ENCODE measurements at regions not wholly inside any gene's neighbourhood (a gene's known extent, or its start where the extent isn't known, plus 50 kb on each side); places are given as distances from the start of the nearest gene placed in this dataset.

DNA sequence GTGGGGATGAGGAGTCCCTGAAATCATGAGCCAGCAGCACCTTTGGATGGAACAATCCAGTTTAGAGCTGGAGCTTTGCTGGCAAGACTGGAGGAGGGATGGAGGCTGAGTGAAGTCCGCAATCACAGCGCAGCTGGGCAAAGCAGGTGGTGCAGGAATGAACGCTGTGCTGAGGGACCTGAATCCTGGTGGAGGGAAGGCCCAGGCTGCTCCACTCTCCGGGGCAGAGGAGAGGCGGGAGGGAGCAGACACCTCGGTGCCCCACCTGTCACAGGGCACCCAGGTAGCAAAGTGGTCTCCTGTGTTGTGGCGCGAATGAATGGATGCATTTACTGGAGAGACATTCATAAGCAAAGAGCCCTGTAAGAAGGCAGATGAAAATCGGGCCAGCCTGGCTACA, 124.8 kb upstream of the ANO1 start:
- DNase-seq: no peak

DNA sequence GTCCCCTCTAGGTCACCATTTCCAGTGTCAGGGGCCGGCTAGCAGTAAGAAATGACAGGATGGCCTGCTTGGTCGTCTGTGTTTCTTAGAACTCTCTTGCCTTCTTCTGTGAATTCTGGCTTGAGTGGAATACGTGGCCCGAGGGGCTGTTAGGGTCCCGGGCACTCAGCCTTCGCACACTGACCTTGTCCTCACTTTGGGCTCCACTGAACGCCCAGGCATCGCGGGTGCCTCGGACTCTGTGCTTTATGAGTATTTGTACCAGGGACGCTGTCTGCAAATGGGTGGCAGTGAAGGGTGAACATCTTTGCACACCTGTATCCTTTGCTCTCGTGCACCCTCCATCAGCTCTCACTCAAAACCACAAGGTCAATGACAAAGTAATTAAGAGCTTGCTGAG, 123.4 kb upstream of the ANO1 start:
- no peak for DNase-seq

DNA sequence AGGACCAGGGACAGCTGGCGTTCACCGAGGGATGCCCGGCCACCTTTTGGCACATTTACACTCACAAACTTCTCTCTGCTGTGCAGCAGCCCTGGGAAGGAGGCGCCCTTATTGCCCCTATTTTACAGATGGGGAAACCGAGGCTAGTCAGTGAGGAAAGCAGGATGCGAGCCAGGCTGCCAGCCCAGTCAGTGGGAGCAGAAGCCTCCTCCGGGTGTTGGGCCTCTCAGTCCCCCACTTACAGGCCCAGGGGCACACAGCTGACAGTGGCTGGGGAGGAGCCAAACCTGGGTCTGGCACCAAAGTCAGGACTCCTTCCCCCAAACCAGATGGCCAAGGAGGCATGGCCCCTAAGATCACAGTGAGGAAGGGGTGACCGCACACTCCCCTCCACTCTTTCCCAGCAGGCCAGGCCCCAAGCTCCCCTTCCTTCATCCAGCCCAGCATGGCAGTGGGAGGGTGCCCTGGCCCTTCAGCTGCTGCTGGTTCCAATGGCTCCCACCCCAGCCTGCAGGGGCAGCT, 121.4 kb upstream of the ANO1 start:
- no peak for DNase-seq

DNA sequence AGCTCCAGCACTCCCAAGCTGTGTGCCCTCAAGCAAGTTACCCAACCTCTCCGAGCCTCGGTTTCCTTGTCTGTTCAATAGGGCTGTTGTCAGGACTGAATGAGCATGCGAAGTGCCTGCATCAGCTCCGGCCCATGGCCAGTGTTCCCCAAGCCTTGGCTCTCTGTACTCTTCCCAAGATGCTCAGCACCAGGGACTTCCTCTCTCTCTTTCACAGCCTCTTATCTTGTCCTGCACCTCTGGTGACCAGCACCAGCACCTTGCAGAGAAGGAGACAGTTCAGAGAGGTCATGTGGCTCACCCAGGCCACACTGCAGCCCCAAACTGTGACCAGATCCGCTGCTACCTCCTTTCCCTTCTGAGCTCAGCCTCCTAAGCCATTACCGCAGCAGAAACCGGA, 120.3 kb upstream of the ANO1 start:
- no peak for DNase-seq

DNA sequence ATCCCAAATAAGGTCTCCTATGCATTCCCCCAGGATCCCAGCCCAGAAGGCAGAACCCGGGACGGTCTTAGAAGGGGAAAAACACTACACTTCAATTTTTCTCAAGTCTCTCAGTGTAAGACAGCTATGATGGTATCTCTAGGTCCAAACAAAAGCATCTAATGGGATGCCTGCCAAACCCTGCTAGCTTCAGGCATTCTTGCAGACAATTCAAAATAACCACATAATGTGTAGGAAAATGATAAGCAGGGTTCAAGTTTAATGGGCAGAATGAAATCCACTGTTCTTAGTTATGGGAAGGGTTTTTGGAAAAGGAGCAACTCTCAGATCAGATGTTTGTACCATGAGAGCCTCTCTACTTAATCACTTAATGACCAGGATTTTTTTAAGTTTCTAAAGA, 119.8 kb upstream of the ANO1 start:
- no peak for DNase-seq

DNA sequence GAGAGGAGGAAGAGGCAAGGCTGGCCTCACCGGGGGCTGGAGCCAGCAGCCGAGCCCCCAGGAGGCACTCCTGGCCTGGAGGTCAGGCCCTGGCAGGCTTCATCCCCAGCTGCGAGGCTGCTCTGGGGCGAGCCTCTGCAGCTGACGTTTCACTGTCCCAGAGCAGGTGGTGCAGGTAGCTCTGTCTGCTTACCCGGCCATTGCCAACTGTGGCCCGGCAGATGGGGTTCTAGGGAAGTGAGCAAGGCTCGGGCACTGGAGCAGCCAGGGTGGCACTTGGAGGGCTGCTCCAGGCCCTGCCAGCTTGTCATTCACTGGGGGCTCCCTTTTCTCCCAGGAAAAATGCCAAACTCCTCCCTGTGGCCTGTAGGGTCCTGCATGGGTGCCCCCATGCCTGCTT, 118.7 kb upstream of the ANO1 start:
- DNase-seq: no peak

DNA sequence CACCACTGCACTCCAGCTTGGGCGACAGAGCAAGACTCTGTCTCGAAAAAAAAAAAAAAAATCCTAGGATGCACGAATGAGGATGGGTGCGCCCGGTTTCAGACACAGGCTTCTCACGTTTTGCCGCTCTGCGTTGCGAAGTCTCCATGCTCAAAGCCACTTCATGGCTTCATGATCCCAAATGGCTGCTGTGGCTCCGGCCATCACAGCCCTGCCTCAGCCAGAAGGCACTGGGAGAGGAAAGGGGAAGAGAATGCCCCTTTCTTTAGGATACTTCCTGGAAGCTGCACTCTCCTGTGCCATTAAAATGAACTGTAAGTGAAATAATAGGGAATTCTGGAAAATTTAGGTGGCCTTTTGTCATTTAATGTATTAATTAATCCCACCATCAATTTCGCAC, 116.4 kb upstream of the ANO1 start:
- DNase-seq: no peak

DNA sequence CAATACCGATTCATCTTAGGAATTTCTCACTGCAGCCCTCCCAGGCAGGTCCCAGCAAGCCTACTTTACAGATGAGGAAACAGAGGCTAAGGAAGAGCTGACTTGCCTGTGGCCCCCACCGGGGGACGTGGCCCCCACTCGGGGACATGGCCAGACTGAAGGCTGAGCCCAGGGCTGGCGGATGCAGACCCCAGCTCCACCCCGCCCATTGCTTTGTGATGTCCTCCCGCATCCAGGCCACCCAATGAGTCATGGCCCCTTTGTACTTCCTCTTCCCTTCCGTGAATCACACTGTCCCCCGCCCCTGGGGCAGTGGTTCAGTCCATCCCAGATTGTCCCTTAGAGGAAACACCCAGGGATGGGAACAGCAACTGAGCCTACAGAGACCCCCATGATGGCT, 116.0 kb upstream of the ANO1 start:
- DNase-seq: no peak

DNA sequence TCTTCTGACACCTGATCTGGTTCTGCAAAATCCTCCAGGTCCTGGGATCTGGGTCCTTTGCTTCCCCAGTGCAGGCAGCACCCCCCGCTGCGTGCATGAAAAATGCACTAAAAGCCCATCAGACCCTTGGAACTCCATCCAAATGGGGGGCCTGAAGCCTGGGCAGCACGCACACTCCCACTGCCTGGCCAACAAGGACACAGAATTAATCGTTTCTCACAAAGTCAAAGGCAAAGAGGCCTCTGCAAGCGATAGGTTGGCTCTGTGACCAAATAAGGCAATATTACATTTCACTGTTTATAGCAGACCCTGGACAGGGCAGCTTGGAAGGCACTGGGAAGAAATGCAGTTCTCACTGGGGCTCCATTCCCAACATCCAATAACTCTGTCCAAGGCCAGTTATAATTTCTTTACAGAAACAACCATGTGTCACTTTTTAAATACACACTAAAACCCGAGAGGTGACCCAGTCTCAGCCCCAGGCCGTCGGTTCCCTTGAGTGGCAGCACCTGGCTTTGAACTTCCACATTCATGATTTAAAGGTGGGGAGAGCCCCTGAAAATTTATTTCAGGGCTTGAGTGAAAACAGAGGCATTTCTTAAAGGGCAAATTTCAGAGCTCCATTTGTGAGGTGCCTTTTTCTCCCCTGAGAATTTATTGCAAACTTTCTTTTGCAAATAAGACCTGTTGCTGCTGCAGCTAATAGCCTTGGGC, 114.4 kb upstream of the ANO1 start:
- no peak for DNase-seq

DNA sequence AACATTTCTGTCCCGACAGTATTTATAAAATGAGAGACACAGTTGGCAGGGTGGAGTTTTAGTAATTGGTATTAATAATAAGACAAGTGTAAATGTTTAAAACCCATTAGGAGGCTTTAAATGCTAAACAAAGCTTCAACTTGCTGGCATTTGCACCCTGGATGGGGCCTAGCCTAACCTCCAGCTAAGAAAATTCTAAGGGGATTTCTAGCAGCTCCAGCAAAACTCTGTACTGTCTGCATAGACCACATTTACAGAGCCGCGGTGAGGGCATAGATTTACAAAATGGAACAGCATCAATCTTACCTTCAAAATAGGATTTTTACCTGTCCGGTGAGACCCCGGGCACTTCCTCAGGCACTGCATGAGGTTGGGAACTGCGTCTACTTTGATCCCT, 113.9 kb upstream of the ANO1 start:
- no peak for DNase-seq

DNA sequence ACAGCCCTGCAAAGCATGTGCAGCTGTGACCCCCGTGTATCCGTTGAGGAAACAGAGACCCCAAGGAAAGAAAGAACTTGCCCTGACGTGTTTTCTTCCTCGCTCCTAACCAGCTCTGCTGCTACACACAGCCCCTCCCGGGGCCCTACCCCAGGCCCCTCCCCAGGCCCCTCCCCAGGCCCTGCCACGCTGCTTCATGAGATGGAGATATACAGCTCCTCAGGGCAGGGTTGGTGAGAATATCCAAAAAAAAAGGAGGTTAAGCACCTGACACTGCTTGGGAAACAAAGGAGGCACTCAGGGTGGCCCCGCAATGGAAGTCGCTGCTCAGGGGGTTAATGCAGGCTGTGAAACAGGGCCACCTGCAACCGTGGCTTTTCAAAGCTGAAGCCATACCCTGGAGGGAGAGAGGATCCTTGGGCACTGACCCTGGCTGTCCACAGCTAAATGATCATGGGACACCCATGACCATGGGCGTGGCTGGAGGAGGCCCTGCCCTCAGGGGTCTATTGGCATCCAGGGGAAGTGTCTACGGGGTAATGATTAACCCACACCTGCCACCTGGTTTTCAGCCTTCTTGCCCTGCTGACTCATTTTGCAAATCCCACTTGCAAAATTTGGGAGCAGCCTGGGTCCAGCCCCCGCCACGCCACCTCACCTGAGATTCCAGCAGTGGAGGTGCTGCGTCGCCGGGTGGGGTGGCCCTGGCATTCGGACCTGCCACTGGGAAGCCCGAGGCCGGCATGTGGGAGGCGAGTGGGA, 112.1 kb upstream of the ANO1 start:
- no peak for DNase-seq

DNA sequence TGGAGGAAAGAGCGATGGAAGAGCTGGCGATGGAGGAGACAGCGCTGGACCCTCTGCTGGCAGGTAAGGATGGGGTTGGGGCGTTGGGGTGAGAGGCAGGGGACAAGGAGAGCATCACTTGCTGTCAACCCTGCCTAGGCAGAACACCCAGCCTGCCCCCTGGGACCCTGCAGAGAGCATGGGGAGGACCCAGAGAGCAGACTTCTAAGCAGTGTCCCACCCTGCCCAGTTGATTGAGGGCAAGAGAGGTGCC, 111.6 kb upstream of the ANO1 start:
- no peak for DNase-seq

DNA sequence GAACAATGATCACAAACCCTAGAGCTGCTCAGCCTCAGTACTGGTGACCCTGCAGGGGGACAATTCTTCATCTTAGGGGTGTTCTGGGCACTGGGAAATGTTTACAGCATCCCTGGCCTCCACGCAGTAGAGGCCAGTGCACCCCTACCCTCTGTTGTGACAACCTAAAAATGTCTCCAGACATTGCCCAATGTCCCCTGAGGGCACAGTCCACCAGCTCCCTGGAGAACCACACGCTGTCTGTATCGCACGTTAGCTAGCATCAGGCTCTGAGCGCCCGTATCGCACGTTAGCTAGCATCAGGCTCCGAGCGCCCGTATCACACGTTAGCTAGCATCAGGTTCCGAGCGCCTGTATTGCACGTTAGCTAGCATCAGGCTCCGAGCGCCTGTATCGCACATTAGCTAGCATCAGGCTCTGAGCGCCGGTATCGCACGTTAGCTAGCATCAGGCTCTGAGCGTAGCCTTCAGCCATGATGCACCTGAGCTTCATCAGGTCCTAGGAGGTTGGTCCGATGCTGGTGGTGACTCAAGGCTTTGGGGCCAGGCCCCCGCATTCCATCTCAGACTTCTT, 111.1 kb upstream of the ANO1 start:
- no peak for DNase-seq

DNA sequence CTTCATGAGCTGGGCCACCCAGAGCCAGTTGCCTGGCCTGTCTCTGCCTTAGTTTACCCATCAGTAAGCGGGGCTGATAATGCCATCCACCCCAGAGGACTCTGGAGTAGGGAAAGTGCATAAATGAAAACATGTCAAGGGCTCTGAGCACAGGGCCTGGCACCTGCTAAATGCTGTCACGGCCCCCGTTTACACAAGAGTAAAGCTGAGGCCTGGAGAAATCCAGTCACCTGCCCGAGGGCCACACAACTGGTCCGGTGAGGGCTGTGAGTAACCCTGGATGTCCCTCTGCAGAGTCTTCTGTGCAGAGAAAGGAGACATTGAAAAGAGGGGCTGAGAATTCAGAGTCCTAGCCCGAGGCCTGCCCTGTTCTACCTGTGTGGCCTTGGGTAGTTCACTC, 110.6 kb upstream of the ANO1 start:
- no peak for DNase-seq

DNA sequence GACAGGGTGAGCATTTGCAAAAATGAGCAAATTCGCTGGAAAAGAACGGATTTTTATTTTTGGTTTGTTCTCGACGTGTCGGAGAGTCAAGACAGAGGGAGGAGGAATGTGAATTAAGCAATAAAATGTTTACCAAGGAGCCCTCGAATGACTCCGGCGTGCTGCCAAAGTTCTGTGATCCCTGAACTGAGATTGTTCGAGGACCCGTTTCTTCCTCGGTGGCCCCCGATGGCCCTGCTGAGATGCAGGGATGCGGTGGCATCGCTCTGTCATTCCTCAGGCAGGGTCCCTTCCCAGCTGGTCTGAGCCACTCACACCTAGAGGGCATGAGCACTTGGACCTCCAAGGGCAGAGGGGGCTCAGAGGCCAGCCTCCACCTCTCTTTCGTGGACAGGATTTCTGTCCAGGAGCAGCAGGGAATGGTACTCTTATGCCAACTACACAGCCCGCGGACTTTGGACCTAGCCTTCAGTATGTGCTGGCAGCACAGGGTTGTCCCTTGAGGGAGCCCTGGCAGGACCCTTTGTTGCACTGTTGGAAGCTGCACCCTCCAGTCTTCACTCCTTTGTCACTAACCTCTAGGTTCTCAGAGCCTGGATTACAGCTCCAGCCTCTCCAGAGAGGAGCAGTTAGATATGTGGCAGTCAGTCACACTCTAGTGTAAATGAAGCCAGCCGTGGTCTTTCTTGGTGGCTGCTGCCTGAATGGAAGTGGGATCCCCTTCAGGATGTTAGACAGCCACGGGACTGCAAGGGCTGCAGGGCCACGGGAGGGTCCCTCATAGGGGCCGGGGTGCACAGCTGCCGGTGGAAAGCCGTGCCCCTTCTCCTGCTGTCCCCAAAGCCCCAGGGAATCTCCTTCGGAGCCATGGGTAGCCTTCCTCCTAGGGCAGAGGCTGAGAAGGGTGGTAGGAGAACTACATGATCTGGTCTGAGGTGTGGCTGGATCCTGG, 109.4 kb upstream of the ANO1 start:
- no peak for DNase-seq

DNA sequence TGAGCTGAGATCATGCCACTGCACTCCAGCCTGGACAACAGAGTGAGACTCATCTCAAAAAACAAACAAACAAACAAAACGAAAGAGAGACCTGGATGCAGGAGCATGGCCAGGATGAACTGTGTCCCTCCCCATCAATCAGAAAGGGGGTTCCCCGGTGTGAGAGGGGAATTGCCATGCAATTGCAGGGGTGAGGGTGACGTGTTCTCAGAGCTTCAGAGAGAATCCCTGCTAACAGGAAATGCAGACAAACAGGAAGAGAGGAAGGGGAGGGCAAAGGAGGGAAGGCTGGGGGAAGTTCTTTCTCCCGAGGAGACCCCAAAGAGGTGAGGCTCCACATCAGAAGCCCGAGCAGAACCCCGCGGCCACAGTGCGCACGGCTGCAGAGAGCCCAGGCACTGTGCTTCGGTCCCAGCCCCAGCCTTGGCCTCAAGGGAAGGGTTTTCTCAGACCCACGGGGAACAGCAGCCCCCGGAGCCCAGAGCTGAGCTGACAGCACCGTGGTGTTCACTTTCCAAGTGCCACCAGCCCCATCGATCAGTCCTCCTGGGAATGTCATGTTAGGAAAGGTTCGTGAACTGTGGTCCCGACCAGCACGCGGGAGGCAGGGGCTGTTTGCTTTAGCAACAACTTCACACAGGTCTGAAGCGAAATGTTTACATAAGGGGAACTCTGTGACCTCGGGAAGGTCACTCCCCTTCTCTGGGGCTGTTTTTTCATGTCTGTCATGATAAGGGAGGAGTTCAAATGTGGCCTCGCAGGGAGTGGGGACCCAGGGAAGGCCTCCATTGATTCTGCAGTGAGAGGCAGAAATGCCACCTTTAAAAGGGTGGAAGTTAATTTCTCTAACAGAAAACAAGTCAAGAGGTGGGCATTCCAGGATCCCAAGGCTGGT, 108.0 kb upstream of the ANO1 start:
- no peak for DNase-seq

DNA sequence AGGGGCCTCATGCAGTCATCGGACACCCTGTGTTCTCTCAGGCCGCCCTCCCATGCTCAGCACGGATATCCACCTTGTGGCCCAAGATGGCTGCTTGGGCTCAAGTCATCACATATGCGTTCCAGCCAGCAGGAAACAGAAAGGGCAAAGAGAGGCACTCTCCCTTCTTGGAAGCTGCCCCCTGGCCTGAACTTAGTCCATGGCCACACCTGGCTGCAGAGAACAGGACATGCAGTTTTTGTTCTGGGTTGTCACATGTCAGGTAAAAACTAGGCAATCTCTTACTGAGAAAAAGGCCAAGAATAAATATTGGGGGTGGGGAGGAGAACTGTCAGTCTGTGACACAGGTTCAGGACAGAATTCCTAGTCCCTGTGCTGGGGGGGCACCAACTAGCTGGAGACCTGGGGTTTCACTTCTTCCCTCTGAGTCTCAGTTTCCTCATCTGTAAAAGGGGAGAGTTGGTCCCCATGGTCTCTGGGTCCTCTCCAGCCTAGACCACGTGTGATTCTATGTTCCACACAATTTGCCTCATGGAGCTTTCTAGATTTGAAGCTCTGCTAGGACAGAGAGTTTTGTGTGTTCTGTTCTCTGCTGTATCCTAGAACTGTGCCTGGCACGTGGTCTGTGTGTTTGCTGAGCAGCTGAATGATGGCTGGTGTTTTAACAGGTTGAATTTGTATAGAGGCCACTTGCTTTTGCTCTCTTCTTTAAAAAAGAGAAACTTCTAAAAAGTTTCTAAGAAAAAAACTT, 107.2 kb upstream of the ANO1 start:
- DNase-seq: no peak

DNA sequence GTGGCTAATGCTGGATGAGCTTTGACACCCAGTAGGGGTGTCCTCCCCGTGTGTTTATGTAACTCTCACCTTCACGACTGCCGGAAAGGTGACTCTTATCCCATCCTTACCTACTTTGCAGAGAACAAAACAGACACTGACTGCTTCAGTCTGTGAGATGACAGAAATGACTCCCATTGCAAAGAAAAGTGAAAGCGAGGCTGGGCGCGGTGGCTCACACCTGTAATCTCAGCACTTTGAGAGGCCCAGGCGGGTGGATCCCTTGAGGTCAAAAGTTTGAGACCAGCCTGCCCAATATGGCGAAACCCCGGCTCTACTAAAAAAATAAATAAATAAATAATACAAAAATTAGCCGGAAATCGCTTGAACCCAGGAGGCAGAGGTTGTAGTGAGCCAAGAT, 106.4 kb upstream of the ANO1 start:
- no peak for DNase-seq

DNA sequence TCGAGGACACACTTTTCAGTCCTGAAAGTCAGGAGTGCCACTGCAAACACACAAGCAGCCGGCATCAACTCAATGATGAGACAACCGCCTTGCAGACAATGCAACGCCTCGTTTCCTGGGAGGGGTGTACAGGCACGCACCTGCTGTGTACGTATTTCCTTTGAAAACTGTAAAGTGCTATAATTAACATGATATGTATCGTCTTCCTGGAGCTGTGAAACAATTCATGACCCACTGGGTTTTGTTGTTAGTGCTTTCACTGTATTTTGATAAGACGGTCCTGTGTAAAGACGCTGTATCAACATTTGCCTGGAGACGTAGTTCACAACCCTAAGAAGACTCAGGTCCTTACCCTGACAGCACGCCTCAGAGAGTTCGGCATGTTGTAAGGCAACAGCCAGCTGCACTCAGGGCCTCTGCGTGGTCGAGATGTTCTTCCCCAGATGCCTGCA, 105.7 kb upstream of the ANO1 start:
- no peak for DNase-seq

DNA sequence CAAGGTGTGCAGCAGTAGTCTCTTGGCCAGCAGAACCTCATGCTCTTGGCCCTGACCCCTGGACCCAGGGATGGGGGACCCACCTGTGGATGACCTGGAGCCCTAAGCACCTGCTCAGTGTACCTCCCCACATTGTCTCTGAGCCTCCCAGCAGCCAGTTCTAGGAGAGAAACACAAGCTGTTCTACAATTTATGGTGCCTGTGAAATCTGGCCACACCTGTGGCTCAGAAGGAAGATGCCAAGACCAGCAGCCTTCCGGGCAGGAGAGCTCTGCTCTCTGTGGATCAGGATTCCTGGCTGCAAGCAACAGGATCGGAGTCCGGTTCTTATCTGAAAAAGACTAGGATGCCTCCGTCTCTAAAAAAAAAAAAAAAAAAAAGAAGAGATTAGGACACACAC, 103.6 kb upstream of the ANO1 start:
- DNase-seq: no peak

DNA sequence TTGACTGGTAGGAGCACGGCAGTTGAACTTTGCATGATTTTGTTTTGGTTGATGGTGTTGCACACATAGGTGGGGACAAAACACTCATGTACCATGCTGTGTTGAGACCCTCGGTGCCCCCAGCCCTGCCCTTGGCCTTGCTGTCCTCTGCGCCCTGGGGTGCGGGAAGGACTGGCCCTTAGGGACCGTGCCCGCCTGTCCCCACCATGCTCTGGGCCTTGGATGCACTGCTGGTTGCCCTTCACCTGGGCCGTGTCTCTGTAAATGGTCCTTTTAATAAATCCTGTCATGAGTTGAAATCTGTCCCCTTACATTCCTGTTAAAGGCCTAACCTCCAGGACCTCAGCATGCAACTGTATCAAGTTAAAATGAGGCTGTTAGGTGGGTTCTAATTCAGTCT, 102.3 kb upstream of the ANO1 start:
- DNase-seq: no peak

DNA sequence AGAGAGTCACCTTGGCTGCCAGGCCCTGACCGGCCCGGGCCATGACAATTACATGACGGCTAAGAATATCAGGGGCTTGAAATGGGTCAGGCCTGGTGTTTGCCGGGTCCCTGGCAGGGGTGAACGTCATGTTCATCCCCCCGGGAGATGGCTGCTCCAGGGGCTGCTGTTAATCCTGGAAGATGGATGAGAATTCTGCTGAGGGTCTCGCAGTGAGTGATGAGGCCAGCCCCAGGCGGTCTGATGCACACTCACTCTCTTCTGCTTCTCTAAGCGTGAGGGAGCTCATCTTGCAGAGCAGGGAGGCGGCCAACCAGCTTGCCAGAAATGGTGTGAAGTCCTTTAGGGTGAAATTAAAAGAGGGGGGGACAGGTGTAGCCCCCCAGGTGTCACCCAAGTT, 101.3 kb upstream of the ANO1 start:
- no peak for DNase-seq

Measured in islet precursor cell (in vitro differentiated cells).